Thyroid gland (tissue), 4 donors: ENCODE measurements at regions not wholly inside any gene's neighbourhood (a gene's known extent, or its start where the extent isn't known, plus 50 kb on each side); places are given as distances from the start of the nearest gene placed in this dataset.

ENCODE experiments used
- CTCF ChIP-seq, 6 experiments: fragments of 200-600 bp in 3 of 6; fragments of 450-650 bp in 3 of 6; sonication (generic) in 3 of 6; IDR thresholded peaks; one replicate each; pipeline ENCODE4 v1.5.1; 2016 to 2019; ENCODE audit warnings: antibody characterized with exemption in 6 of 6, mild to moderate bottlenecking in 2 of 6, inconsistent platforms in 1 of 6, moderate library complexity in 1 of 6
- POLR2A ChIP-seq, 2 donors: fragments of 450-650 bp; IDR thresholded peaks; one replicate each; pipeline ENCODE4 v1.6.1; 2017; ENCODE audit warnings: antibody characterized with exemption in 2 of 2, mild to moderate bottlenecking in 2 of 2, moderate library complexity in 1 of 2

GRCh38 chr15:29345549-29346525 lies 76.2 kb upstream of the NSMCE3 start:
- no peak for TF ChIP-seq CTCF (IDR thresholded peaks at IDR 0.05)
- TF ChIP-seq POLR2A (IDR thresholded peaks at IDR 0.05) = peak in 1 of 2 donors; percentile 32
